Liver (tissue), 8 donors: ENCODE measurements at regions not wholly inside any gene's neighbourhood (a gene's known extent, or its start where the extent isn't known, plus 50 kb on each side); places are given as distances from the start of the nearest gene placed in this dataset.

Experiments used
- DNase-seq: peaks from one replicate; pipeline ENCODE4 v3.0.0-alpha.2; 2017; ENCODE audit warnings: low spot score
- H3K27ac ChIP-seq, 2 donors: one replicate each; pipeline ENCODE4 v1.7.0; 2013; ENCODE audit warnings: inconsistent platforms in 2 of 2, low read length in 2 of 2, control low read depth in 1 of 2, low read depth in 1 of 2, mild to moderate bottlenecking in 1 of 2
- H3K27me3 ChIP-seq, 4 donors: one replicate each; pipeline versions ENCODE4 v1.6.1 to v1.7.0; 2013; ENCODE audit warnings: low read length in 3 of 4, inconsistent platforms in 1 of 4, mild to moderate bottlenecking in 1 of 4, moderate library complexity in 1 of 4; ENCODE audit not compliant: control insufficient read depth in 4 of 4, insufficient read depth in 4 of 4
- H3K36me3 ChIP-seq, 4 donors: one replicate each; pipeline versions ENCODE4 v1.6.1 to v1.7.0; 2013; ENCODE audit warnings: low read length in 3 of 4, mild to moderate bottlenecking in 3 of 4, low read depth in 1 of 4, moderate library complexity in 1 of 4; ENCODE audit not compliant: control insufficient read depth in 4 of 4, insufficient read depth in 3 of 4
- H3K4me1 ChIP-seq, 4 donors: one replicate each; pipeline versions ENCODE4 v1.6.1 to v1.7.0; 2013; ENCODE audit warnings: low read length in 3 of 4, mild to moderate bottlenecking in 3 of 4, moderate library complexity in 1 of 4; ENCODE audit not compliant: control insufficient read depth in 4 of 4, insufficient read depth in 4 of 4
- H3K4me3 ChIP-seq, 3 donors: one replicate each; pipeline versions ENCODE4 v1.6.1 to v1.7.0; 2013; ENCODE audit warnings: low read length in 3 of 3, control low read depth in 1 of 3, low read depth in 1 of 3, mild to moderate bottlenecking in 1 of 3
- H3K9ac ChIP-seq, 2 donors: one replicate each; pipeline ENCODE4 v1.7.0; 2013; ENCODE audit warnings: low read length in 2 of 2, mild to moderate bottlenecking in 2 of 2, moderate library complexity in 2 of 2, control low read depth in 1 of 2, low read depth in 1 of 2
- H3K9me3 ChIP-seq, 4 donors: one replicate each; pipeline versions ENCODE4 v1.6.1 to v1.7.0; 2013; ENCODE audit warnings: low read length in 3 of 4; ENCODE audit not compliant: control insufficient read depth in 4 of 4
- CTCF ChIP-seq: fragments of 150-350 bp; IDR thresholded peaks from 2 replicates; pipeline ENCODE4 v1.5.1; 2017; ENCODE audit warnings: improper control_type of control experiment, low read depth, low read length; ENCODE audit not compliant: missing input control
- EGR1 ChIP-seq, 2 donors: IDR thresholded peaks; 2 replicates each; pipeline ENCODE4 v1.6.1; 2016 to 2018; ENCODE audit warnings: antibody characterized with exemption in 2 of 2, low read depth in 2 of 2
- FOXA1 ChIP-seq: IDR thresholded peaks from 2 replicates; pipeline ENCODE4 v1.6.1; 2016; ENCODE audit warnings: antibody characterized with exemption
- FOXA2 ChIP-seq: IDR thresholded peaks from 2 replicates; pipeline ENCODE4 v1.6.1; 2016; ENCODE audit warnings: antibody characterized with exemption
- GABPA ChIP-seq, 2 donors: IDR thresholded peaks in 1 of 2; conservative IDR thresholded peaks in 1 of 2; 2 replicates each; pipeline ENCODE4 v1.6.1; 2016; ENCODE audit warnings: antibody characterized with exemption in 2 of 2, mild to moderate bottlenecking in 1 of 2, moderate library complexity in 1 of 2
- HNF4A ChIP-seq, 2 donors: conservative IDR thresholded peaks; 2 replicates each; pipeline ENCODE4 v1.6.1; 2016; ENCODE audit warnings: antibody characterized with exemption in 2 of 2, mild to moderate bottlenecking in 2 of 2
- HNF4G ChIP-seq: IDR thresholded peaks from 2 replicates; pipeline ENCODE4 v1.6.1; 2016; ENCODE audit warnings: antibody characterized with exemption
- JUND ChIP-seq, 2 donors: IDR thresholded peaks; 2 replicates each; pipeline ENCODE4 v1.6.1; 2016; ENCODE audit warnings: antibody characterized with exemption in 2 of 2
- MAX ChIP-seq: IDR thresholded peaks from 2 replicates; pipeline ENCODE4 v1.6.1; 2016; ENCODE audit warnings: antibody characterized with exemption
- NR2F2 ChIP-seq: IDR thresholded peaks from 2 replicates; pipeline ENCODE4 v1.6.1; 2016; ENCODE audit warnings: antibody characterized with exemption
- RAD21 ChIP-seq, 2 donors: IDR thresholded peaks; 2 replicates each; pipeline ENCODE4 v1.6.1; 2016; ENCODE audit warnings: antibody characterized with exemption in 2 of 2, mild to moderate bottlenecking in 2 of 2
- RXRA ChIP-seq, 2 donors: IDR thresholded peaks; 2 replicates each; pipeline ENCODE4 v1.6.1; 2017 to 2018; ENCODE audit warnings: antibody characterized with exemption in 2 of 2, mild to moderate bottlenecking in 1 of 2
- SP1 ChIP-seq: IDR thresholded peaks from 2 replicates; pipeline ENCODE4 v1.6.1; 2018; ENCODE audit warnings: antibody characterized with exemption, mild to moderate bottlenecking
- TAF1 ChIP-seq: conservative IDR thresholded peaks from 2 replicates; pipeline ENCODE4 v1.6.1; 2016; ENCODE audit warnings: antibody characterized with exemption, mild to moderate bottlenecking
- YY1 ChIP-seq: IDR thresholded peaks from 2 replicates; pipeline ENCODE4 v1.6.1; 2016; ENCODE audit warnings: antibody characterized with exemption, mild to moderate bottlenecking
- WGBS: extraction: QIAGEN DNeasy Blood & Tissue Kit; methylation state at CpG from one replicate; pipeline ENCODE4 v1.1.7; 2013; 5-methylcytosine and 5-hydroxymethylcytosine counted together
- TF ChIP-seq, protein P1 (sequence below): IDR thresholded peaks from 2 replicates; pipeline ENCODE4 v1.6.1; 2016; ENCODE audit warnings: antibody characterized with exemption, mild to moderate bottlenecking
- TF ChIP-seq, protein P2 (sequence below): IDR thresholded peaks from 2 replicates; pipeline ENCODE4 v1.6.1; 2016; ENCODE audit warnings: antibody characterized with exemption
- TF ChIP-seq, protein P3 (sequence below): IDR thresholded peaks from 2 replicates; pipeline ENCODE4 v1.6.1; 2016; ENCODE audit warnings: antibody characterized with exemption
- donor health status: healthy.
- donor health status: healthy.
- donor health status: healthy.
- donor health status: healthy.
- donor health status: healthy.

- no peaks in the 10 kb centered on the region for H3K36me3 ChIP-seq
- DNase-seq = no peak
- peaks cover 0 to 12% (median 6%) of the 10 kb centered on the region in 4 donors for H3K9me3 ChIP-seq
- no peaks in the 10 kb centered on the region for H3K4me1 ChIP-seq
- H3K27ac ChIP-seq = no peak overlapping the region
- no peak overlapping the region for H3K4me3 ChIP-seq
- TF ChIP-seq, protein P1, sequence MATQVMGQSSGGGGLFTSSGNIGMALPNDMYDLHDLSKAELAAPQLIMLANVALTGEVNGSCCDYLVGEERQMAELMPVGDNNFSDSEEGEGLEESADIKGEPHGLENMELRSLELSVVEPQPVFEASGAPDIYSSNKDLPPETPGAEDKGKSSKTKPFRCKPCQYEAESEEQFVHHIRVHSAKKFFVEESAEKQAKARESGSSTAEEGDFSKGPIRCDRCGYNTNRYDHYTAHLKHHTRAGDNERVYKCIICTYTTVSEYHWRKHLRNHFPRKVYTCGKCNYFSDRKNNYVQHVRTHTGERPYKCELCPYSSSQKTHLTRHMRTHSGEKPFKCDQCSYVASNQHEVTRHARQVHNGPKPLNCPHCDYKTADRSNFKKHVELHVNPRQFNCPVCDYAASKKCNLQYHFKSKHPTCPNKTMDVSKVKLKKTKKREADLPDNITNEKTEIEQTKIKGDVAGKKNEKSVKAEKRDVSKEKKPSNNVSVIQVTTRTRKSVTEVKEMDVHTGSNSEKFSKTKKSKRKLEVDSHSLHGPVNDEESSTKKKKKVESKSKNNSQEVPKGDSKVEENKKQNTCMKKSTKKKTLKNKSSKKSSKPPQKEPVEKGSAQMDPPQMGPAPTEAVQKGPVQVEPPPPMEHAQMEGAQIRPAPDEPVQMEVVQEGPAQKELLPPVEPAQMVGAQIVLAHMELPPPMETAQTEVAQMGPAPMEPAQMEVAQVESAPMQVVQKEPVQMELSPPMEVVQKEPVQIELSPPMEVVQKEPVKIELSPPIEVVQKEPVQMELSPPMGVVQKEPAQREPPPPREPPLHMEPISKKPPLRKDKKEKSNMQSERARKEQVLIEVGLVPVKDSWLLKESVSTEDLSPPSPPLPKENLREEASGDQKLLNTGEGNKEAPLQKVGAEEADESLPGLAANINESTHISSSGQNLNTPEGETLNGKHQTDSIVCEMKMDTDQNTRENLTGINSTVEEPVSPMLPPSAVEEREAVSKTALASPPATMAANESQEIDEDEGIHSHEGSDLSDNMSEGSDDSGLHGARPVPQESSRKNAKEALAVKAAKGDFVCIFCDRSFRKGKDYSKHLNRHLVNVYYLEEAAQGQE = no peak
- TF ChIP-seq JUND (IDR thresholded peaks at IDR 0.05) = no peak
- TF ChIP-seq CTCF = no peak
- TF ChIP-seq MAX = no peak
- no peak for TF ChIP-seq RXRA (IDR thresholded peaks at IDR 0.05)
- TF ChIP-seq GABPA (IDR thresholded peaks at IDR 0.05 in 1 of 2, conservative IDR thresholded peaks at IDR 0.05 in 1 of 2) = no peak
- no peak for TF ChIP-seq NR2F2
- no peak for TF ChIP-seq EGR1 (IDR thresholded peaks at IDR 0.05; ENCODE audit: low read depth in 2 of 2)
- TF ChIP-seq YY1 = no peak
- TF ChIP-seq RAD21 (IDR thresholded peaks at IDR 0.05) = no peak
- no peak for TF ChIP-seq SP1
- TF ChIP-seq, protein P2, sequence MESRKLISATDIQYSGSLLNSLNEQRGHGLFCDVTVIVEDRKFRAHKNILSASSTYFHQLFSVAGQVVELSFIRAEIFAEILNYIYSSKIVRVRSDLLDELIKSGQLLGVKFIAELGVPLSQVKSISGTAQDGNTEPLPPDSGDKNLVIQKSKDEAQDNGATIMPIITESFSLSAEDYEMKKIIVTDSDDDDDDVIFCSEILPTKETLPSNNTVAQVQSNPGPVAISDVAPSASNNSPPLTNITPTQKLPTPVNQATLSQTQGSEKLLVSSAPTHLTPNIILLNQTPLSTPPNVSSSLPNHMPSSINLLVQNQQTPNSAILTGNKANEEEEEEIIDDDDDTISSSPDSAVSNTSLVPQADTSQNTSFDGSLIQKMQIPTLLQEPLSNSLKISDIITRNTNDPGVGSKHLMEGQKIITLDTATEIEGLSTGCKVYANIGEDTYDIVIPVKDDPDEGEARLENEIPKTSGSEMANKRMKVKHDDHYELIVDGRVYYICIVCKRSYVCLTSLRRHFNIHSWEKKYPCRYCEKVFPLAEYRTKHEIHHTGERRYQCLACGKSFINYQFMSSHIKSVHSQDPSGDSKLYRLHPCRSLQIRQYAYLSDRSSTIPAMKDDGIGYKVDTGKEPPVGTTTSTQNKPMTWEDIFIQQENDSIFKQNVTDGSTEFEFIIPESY = no peak
- TF ChIP-seq FOXA1 = no peak
- TF ChIP-seq FOXA2 = no peak
- no peak for TF ChIP-seq TAF1
- no peak for TF ChIP-seq HNF4G
- no peak for TF ChIP-seq HNF4A (conservative IDR thresholded peaks at IDR 0.05)
- TF ChIP-seq, protein P3, sequence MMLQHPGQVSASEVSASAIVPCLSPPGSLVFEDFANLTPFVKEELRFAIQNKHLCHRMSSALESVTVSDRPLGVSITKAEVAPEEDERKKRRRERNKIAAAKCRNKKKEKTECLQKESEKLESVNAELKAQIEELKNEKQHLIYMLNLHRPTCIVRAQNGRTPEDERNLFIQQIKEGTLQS = no peak
- WGBS = 66% methylated on average over 5 of the region's 5 CpGs
- H3K27me3 ChIP-seq = peaks cover 0 to 3% (median 0%) of the 10 kb centered on the region in 4 donors
- H3K9ac ChIP-seq = no peak overlapping the region
Observed at GRCh38 chr7:3114917-3115316, 71.2 kb upstream of the CARD11 start.

DNA sequence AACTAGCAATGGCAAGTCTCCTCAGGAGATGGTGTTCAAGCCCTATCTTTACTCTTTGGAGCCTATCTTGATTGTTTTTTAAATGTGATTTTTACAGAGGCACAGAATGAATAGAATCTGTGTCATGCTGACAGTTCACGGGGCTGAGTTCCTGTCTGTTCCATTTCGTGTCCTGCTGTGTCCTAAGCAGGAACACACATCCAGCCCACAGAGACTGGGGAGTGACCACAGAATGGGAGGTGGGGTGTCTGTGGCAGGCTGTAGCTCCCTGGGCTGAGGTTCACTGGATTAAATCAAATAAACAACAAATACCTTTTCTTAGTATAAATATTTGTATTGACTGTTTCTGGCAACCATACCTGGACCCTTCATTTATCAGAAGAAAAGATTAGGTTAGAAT lies 73.4 kb upstream of the CARD11 start:
- no peaks in the 10 kb centered on the region for H3K36me3 ChIP-seq
- peaks cover 0 to 12% (median 5%) of the 10 kb centered on the region in 4 donors for H3K9me3 ChIP-seq
- no peak overlapping the region for H3K27ac ChIP-seq
- WGBS = 29% methylated on average over 2 of the region's 2 CpGs
- H3K9ac ChIP-seq = no peak overlapping the region
- H3K4me1 ChIP-seq = no peaks in the 10 kb centered on the region
- TF ChIP-seq NR2F2 (no peak), FOXA1 (no peak), GABPA (IDR thresholded peaks at IDR 0.05 in 1 of 2, conservative IDR thresholded peaks at IDR 0.05 in 1 of 2) (no peak), EGR1 (IDR thresholded peaks at IDR 0.05; ENCODE audit: low read depth in 2 of 2) (no peak), CTCF (no peak), FOXA2 (no peak), RAD21 (IDR thresholded peaks at IDR 0.05) (no peak), YY1 (no peak), HNF4G (no peak), MAX (no peak), RXRA (IDR thresholded peaks at IDR 0.05) (no peak), JUND (IDR thresholded peaks at IDR 0.05) (no peak), HNF4A (conservative IDR thresholded peaks at IDR 0.05) (no peak), TAF1 (no peak), SP1 (no peak)
- TF ChIP-seq, protein P3 = no peak
- DNase-seq = no peak
- no peak overlapping the region for H3K4me3 ChIP-seq
- H3K27me3 ChIP-seq = peaks cover 0 to 3% (median 0%) of the 10 kb centered on the region in 4 donors
